ENCODE measurements at regions not wholly inside any gene's neighbourhood (a gene's known extent, or its start where the extent isn't known, plus 50 kb on each side); places are given as distances from the start of the nearest gene placed in this dataset.

- TF ChIP-seq CTCF (IDR thresholded peaks at IDR 0.05) = no peak
- no peak for TF ChIP-seq POLR2A (IDR thresholded peaks at IDR 0.05)
Observed at GRCh38 chr3:163852233-163852632, 1226.1 kb downstream of the SI start.
